ENCODE measurements at regions not wholly inside any gene's neighbourhood (a gene's known extent, or its start where the extent isn't known, plus 50 kb on each side); places are given as distances from the start of the nearest gene placed in this dataset.
"Not testable (repeated sequence)": the region's sequence is repeated elsewhere in the genome, so short reads cannot be mapped to it uniquely, and the experiment has no call there.

DNA sequence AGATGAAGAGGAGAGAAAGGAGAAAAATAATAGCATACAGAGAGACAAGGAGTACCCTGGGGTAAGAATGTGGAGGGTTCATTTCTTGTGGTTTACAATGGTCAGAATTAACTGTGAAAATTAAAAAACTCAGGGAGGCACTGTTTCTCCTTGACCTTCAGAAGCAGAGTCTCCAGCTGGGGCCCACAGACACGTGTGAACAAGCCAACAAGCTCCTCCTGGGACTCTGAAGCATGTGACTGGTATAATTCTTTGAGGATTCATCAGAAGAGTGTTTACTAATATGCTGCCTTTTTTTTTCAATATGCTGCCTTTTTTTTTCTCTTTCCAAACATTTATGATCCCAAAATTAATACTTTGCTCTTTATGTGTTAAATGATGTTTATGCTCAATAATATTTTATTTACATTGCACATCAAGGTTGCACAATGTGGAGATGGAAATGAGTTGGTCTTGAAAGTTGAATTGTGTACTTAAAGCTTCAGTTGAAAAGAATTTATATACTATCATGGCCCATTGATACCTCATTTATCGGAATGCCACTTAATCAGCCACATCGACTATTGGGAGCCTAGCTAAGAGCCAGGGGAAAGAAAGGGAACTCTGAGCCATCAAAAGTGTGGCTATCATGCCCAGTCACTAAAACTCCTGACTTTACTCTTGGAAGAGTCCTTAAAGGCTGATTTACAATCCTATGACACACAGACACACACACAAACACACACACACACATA, 134.7 kb upstream of the RHOBTB1 start:
- no peak for DNase-seq

DNA sequence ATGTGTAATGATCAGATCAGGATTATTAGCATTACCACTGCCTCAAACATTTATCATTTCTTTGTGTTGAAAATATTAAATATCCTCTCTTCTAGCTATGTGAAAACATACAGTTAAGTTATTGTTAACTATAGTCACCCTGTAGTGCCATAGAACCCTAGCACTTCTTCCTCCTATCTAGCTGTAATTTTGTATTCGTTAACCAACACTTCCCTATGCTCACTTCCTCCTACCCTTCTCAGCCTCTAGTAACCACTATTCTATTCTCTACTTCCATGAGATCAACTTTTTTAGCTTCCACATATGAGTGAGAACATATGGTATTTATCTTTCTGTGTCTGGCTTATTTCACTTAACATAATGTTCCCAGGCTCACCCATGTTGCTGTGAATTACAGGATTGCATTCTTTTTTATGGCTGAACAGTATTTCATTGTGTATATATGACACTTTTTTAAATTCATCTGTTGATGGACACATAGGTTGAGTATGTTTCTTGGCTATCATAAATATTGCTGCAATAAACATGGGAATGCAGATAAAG, 132.7 kb upstream of the RHOBTB1 start:
- DNase-seq = no peak

DNA sequence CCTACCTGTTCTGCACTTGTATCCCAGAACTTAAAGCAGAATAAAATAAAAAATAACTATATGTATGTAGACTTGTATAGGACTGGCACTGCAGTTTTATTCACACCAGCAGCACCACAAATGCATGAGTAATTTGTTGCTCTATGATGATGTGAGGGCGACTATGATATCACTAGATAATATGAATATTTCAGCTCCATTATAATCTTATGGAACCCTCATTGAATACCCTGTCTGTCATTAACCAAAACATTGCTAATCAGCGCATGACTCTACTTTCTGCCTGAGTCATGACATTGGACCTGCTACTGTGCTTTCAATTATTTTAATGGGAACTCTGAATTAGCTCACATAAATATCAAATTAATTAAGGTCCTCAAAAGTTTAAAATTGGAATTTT, 129.4 kb upstream of the RHOBTB1 start:
- no peak for DNase-seq

DNA sequence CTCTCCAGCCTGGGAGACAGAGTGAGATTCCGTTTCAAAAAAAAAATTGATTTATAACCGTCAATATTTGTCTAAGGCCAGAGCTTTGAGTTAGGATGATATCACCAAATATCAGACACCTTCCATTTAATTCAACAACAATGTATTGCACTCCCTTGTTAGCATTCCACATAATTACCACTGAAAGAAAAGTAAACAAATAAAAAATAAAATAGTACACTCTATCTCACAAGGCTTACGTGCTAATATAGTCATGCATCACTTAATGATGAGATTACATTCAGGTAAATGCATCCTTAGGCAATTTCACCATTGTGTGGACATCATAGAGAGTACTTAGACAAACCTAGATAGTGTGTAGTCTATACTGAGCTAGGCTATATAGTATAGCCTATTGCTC, 127.6 kb upstream of the RHOBTB1 start:
- DNase-seq = no peak

DNA sequence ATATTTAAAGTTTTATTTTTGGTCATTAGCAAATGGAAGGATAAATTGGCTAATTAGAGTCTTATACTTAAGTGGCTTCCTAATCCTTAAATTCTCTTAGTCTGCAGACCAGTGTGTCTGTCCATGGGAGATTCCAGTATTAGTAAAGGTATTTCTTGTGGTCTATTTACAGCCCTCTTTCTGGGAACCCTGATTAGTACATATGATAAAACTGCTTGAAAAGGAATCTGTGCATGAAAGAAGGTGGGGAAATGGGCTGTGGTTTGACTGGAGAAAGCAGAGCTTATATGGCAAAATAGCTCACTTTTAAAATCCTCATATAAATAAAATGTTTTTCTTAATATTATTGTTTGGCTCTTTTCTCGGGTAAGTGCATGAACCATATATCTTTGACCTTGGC, 124.5 kb upstream of the RHOBTB1 start:
- no peak for DNase-seq

DNA sequence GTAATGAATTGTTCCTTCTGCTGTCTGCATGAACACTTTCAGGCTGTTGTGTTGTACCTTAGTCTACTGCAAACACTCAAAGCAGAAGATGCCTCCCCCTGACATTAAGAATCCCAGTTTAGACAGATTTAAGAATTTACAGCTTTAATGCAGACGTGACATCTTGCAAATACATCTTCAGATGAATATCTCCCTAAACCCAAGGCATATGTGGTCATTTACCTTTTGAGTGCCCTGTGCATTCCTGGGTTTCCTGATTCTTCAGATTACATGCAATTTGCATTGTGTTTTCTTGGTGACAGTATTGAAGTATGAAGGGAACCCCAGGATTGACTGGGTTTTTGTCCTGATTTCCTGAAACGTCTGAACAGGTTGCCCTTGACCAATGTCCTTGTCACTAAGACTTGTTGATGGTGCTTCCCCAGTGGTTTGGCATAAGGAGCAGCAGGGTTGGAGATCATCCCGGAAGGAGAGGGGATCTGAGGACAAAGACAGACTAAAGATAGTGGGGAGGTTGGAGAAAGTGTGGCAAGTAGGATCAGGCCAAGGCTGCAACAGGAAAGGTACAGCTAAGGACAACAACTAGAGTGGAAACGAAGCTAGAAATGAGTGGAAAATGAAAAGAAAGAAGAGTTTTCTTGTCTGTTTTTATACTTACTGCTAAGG, 123.8 kb upstream of the RHOBTB1 start:
- DNase-seq = no peak

DNA sequence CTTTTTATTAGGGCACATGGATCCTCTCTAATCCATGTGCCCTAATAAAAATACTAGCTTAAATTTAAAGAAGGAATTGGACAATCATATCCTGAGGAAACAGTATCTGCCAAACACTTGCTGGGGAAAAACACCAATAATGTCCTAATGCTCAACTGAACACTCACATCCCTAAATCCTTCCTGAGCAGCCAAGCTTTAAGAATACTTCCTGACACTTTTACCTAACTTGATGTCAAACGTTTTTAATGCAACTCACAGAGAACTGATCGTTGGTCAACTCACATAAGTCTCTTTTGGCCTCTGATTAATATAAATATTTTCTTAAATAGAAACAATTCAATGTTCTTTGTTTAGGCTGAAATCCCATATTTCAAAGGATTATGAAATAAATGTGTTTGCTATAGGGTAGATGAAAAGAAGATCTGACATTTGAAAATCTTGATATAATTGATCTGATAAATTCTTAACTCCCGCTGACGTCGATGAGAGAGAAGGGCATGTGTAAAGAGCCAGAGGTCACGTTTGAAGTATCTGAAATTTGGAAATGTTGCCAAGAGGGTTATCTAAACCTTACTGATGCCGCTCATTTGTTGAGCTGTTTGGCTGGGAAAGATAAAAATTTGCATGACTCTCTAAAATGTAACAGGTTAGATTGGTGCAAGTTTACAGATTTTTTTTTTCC, 122.8 kb upstream of the RHOBTB1 start:
- no peak for DNase-seq

DNA sequence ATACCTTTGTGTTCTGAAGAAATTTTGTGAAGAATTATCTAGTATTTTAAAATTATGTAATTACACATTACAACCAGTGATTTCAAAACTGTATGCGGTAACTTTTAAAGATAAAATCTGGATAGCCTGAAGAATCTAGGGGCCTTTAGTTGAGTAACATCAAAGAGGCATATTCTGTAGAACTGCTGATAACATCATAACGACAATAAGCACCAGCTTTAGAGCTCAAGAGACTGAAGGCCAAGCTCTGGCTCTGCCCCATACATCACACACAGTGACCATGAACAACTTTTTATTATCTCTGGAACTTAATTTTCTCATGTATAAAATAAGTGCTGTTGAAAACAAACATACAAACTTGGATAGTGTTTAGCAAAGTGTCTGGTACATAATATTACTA, 121.1 kb upstream of the RHOBTB1 start:
- no peak for DNase-seq

DNA sequence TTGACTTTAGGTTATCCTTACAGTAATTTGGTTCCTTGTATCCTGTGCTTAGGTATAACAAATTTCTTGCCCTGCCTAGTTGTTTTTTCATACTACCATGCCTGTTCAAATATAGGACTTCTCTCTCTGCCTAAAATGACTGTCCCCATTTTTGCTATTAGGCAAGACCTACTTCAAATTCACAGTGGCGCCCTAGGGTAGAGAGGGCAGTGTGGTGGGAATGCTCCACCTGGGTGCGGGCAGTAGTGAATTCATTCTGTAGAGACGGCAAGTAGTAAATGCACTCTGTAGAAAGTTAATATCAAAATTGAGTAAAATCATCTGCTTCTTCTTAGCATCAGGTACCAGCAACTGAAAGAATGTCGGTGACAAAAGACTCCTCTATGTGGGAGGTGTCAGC, 120.4 kb upstream of the RHOBTB1 start:
- no peak for DNase-seq

DNA sequence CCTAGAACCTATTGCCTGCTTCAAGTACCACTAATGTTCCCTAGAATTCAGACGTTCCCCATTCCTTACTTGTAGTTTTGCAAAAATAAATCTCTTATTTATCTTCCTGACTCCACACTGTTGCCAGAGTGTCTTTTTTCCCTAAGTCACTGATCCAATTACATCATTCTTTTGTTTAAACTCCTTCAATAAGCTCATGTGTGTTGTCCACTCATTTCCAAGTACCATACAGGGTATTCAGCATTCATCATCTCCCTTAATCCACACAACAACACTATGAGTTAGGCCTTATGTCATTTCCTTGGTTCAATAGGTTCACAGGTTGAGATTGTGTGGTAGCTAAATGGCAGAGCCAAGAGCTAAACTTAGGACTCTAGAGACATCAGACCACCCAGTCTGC, 119.9 kb upstream of the RHOBTB1 start:
- no peak for DNase-seq

DNA sequence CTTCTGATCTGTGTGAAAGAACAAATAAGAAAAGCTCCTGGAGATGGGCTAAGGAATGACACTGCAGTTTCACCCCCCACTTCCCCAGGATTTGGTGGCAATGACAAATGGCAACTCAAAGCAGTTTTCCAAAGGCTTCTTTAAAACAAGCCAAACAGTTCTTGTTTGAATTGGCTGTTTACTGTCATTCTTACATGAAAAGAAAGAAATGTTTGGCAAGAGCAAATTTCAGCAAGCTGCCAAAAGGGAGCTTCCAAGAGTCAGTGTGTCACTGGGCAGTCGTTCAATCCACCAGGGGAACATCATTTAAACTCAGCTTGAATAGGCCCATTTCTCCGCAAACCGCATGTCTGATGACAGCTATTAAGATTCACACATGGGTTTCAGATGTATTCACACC, 119.0 kb upstream of the RHOBTB1 start:
- DNase-seq = no peak

DNA sequence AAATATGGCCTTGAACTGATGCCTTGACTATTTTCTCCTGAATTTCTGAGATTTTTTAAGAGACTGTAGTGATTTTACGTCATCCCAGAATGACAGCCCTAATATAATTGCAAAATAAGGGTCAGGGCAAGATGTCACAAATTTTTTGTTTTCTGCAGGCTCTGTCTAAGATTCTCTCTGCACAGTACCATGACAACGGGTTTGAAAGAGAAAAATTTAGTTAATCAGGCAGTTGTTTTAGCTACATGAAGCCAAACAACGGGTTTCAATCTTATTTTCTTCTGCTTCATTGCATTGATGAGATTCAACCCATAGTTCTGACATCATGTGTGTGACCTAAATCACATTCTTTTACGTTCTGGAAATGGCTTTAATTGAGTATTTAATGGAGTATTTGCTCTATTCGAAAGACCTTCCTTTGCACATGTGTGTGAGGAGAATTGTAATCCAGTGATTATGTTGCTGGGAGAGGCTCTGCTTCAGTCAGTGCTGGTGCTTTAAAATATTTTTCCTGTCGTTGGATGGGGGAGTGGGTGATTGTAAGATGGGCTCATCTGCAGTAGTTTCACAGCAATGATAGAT, 118.0 kb upstream of the RHOBTB1 start:
- no peak for DNase-seq

DNA sequence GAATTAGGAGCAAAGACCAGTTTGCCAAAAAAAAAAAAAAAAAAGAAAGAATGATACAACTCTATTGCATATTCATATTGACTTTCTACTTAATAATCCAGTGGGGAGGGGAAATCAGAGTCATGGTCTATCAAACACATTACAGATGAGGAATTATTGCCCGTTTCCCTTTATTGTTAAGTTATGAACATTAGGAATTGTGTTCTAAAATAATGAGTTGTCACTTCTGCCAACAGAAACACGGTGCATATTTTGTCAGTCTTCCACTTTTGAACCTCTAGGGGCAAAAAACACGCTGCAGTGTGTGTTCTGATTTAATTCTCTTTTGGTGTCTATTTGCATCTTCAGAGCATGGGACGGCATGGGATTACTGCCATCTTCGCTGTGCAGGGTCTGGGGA, 115.7 kb upstream of the RHOBTB1 start:
- DNase-seq = no peak

DNA sequence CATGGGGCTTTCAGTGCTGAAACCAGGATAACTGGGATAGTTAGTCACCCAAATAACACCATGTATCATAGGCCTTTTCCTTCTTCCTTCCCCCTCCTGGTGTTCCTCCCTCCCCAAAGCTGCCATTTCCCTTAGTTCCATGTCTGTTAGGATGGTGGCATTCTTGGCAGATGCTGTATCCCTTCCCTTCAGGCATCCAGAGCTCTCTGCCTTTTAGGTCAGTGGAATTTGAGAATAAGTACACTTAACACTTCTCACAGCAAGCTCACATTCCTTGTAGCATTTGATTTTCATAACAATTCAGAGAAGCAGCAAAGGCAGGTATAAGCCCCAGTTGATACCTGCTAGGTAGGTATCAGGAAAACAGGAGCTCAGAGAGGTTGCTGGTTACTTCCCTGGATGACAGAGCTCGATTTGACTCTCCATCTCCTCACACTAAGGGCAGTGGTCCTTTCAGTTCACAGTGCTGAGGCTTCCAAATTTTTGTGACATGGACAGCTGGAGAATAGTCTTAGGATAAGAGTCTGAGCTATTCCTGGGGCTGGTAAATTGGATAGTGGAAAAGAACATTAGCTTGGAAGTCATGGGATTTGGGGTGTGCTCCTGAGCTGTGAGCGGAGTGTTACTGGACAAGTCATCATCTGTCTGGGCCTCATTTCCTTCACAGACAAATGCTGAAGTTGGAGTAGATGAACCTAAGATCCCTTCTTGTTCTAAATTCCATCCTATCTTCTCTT, 108.7 kb upstream of the RHOBTB1 start:
- no peak for DNase-seq

DNA sequence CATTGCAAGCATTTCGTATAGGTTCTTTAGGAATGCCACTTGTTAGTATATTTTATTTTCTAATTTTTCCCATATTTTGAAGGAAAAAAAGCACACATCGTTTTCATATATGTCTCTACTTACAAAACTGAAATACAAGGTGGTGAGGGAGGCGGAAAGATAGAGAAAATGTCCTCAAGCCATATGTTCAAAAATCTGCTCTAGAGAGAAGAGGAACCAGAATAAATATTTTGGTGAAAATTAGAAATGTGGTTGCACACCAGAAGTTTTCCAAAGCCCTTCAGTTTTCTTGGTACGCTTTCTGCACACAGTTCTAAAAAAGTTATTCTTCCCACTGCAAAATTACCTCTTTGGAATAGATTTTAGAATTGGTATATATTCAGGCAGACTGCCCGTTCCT, 107.4 kb upstream of the RHOBTB1 start:
- no peak for DNase-seq

DNA sequence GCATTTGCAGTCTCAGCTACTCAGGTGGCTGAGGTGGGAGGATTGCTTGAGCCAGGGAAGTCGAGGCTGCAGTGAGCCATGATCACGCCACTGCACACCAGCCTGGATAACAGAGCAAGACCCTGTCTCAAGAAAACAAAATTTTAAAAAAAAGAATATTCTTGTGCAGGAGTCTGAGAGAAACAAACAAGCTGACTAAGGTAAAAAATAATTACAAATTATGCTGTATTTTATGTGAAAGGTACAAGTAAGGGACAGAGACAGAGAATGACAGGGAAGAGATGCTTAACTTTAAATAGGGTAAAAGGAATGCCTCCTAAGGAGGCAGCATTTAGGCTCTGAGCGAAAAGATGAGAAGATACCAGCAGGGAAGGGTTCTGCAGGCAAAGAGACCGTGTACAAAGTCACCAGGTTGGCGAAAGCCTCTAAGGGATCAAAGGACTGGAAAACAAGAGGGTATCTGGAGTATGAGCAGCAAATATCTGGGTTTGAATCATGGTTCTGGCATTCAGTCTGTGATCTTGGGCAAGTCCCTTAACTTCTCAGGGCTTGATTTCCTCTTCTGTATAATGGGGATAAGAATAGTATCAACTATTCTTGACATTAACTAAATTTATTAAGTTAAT, 106.2 kb upstream of the RHOBTB1 start:
- no peak for DNase-seq

DNA sequence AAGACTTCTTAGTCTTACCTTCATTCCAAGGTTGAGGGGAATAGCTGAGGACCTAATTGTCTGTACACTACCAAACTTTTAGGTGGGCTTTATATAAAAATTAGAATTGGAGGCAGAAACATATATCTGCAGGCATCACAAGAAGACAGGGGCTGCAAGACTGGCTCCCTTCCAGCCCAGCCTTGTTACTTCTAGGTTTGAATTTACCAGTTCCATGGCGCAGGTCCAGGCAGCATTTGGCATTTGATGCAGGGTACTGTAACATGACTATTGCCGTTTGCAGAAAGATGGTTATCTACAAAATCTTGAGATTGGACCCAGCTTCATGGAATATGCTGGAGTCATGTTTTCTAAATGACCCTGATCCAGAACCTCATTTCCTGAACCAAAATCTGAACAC, 105.4 kb upstream of the RHOBTB1 start:
- DNase-seq = peak; percentile 58

DNA sequence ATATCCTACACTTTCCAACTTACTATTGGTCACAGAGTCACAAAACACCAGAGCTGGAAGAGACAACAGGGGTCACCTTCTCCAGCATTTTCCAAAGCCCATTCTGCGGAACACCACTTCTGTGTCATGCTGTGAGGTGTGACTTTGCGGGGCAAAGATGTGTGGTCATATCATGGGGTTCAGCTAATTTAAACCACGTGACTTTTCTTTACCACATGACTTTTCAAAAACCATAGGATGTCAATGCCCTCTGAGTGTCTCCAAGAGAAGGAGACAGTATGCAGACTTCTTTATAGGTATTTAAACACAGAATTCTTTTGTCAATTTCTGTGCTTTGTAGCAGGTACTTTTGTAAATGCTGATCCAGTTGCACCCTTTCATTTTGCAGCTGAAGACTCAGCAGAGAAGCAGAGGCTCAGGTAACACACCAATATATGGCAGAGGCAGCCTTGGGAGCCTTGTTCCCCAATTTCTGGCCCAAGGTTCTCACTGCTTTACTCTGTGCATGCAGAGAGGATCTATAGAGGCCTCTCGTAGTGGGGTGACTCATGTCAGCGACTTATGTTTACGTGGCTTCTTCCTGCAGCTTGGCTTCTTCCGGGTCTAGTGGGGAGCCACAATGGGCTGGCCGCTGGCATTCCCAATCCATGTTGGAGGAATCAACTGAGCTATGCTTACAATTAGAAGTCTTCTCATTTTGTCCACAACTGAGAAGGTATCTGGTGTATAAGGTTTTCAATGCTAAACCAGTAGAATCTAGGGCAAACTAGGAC, 104.0 kb upstream of the RHOBTB1 start:
- no peak for DNase-seq

DNA sequence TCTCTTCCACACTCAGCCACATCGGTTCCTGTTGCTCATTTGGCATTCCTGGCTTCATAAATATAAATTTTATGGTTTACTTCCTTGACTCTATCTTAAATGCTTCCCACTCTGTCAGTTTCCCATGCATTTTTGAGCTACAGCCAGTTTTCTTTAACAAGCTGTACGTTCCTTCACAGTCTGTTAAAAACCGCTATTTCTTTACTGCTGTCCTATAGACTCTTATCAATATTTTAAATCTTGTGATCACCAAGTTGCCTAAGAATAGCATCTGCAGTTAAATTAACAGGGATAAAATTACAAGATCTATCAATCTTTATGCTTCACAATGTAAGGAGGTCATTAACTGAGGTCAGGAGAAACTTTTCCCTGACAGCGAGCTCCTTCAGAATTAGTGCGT, 103.1 kb upstream of the RHOBTB1 start:
- no peak for DNase-seq

DNA sequence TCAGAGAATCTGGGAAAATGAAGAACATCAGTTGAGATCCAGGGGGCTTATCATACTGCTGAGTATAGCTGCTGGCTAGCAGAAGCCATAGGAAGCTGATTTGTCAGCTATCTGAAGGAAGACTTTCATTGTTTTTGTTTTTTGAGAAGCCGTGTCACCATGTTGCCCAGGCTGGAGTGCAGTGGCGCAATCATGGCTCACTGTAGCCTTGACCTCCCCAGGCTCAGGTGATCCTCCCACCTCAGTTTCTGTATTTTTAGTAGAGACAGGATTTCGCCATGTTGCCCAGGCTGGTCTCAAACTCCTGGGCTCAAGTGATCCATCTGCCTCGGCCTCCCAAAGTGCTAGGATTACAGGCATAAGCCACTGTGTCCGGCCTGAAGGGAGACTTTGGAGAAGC, 101.5 kb upstream of the RHOBTB1 start:
- DNase-seq = not testable (repeated sequence)

DNA sequence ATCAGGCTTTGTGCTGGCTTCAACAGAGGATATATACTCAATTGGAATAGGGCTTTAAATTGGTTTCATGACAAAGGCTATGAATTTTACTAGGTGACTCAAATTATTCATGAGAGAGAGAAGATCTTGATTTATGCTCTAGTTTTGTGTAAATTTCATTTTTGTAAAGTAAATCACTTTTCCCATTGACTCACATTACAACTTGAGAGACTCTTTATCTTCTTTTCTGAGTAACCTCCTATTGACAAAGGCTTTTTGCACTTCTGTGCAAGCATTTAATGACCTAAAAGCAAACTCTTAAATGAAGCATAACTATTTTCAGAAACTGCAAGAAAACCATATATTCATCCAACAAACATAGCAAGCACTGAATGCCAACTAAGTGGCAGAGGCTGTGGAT, 98.5 kb upstream of the RHOBTB1 start:
- no peak for DNase-seq
